BLaER1 treated with 17β-estradiol and CSF1 and Interleukin-3, amounts not matched to agents 10 nM and 100 nM (cell line): ENCODE measurements at regions not wholly inside any gene's neighbourhood (a gene's known extent, or its start where the extent isn't known, plus 50 kb on each side); places are given as distances from the start of the nearest gene placed in this dataset.
"Not testable (repeated sequence)": the region's sequence is repeated elsewhere in the genome, so short reads cannot be mapped to it uniquely, and the experiment has no call there.

ENCODE experiments used
- H3K27ac ChIP-seq, 11 experiments: shearing (Covaris generic); formaldehyde crosslinking; 2 replicates each; pipeline ENCODE4 v1.8.1; 2022
- H3K27me3 ChIP-seq, 11 experiments: shearing (Covaris generic); formaldehyde crosslinking; 2 replicates each; pipeline ENCODE4 v1.8.1; 2022
- H3K36me3 ChIP-seq, 11 experiments: shearing (Covaris generic); formaldehyde crosslinking; 2 replicates each; pipeline ENCODE4 v1.8.1; 2022
- H3K4me1 ChIP-seq, 10 experiments: shearing (Covaris generic); formaldehyde crosslinking; 2 replicates each; pipeline ENCODE4 v1.8.1; 2022
- H3K4me2 ChIP-seq, 11 experiments: shearing (Covaris generic); formaldehyde crosslinking; 2 replicates each; pipeline ENCODE4 v1.8.1; 2022
- H3K4me3 ChIP-seq, 10 experiments: shearing (Covaris generic); formaldehyde crosslinking; 2 replicates each; pipeline ENCODE4 v1.8.1; 2022
- H3K9ac ChIP-seq, 11 experiments: shearing (Covaris generic); formaldehyde crosslinking; 2 replicates each; pipeline ENCODE4 v1.8.1; 2022
- H3K9me3 ChIP-seq, 11 experiments: shearing (Covaris generic); formaldehyde crosslinking; replicated peaks in 1 of 11; 2 replicates each; pipeline ENCODE4 v1.8.1; 2022
- H4K20me1 ChIP-seq, 11 experiments: shearing (Covaris generic); formaldehyde crosslinking; 2 replicates each; pipeline ENCODE4 v1.8.1; 2022
- Cebpa-rat ChIP-seq, 11 experiments: shearing (Covaris generic); IDR thresholded peaks; 2 replicates each; pipeline ENCODE4 v1.8.1; 2022

DNA sequence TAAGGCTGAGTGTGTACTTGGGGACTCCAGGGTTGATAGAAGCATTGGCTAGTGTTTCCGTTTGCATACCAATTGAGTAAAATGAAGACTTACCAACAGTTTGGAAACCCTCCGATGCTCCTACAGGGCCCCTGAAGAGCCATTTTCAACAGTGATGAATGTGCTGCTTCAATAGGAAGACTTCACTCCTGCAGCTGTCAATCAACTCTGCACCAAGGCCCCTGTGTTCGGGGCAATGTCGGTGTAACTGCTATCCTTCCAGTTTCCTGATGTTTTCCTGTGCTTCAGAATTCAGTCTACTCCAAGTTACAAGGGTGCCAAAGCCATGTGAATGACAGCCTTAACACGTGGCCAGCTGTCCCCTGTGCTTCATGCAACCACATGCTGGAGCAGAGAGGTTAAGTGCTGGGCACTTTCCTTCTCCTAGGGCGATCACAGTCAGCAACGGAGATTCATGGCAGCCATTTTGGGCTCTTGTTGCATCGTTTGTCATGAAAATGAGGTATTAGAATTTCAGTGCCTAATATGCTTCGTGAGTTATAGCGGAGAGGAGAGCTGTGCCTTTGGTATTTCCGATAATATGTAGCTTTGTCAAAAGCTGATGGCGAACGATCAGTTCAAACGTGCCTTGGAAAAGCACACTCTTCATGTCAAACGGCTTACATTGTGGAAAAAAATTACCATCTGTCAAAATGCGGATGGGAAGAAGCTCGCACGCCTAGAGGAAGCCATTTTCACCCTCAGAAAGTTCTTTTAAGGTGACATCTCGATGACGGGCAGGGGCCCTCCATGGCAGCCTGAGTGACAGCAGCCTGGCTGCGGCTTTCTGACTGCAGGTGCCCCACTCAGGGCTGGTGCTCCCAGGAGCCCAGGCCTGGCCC is 287.8 kb downstream of the ACTR3B start:
- Histone ChIP-seq H3K36me3 (no peaks in the 10 kb centered on the region), H3K4me3 (no peak overlapping the region), H4K20me1 (no peaks in the 10 kb centered on the region), H3K27me3 (no peaks in the 10 kb centered on the region), H3K9me3 (no peaks in the 10 kb centered on the region), H3K4me2 (no peak overlapping the region), H3K4me1 (peaks cover 0 to 13% (median 10%) of the 10 kb centered on the region in 10 experiments; a peak in 16 of 20 replicates), H3K27ac (no peak overlapping the region), H3K9ac (no peak overlapping the region)
- no peak for TF ChIP-seq Cebpa-rat (IDR thresholded peaks at IDR 0.05)

DNA sequence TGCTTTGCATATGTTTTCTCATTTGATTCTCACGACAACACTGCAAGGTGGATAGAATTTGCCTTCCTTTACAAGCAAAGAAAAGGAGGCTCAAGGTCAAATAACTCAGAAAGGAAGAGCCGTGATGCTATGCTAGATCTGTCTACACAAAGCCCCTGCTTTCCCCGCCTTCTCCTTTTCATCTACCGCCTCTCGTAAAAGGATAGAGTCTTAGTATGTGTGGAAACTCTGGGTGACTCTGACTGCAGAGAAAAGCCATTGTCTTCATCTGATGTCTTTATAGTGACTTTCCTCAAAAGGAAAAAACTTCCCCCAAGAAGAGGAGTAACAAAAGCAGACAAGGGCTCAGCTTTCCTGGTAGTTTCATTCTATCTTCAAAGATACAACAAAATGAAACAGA is 292.7 kb downstream of the ACTR3B start:
- Histone ChIP-seq H3K4me3 (no peak overlapping the region), H3K9me3 (no peaks in the 10 kb centered on the region), H3K27ac (no peak overlapping the region), H3K36me3 (no peaks in the 10 kb centered on the region), H3K27me3 (no peaks in the 10 kb centered on the region), H4K20me1 (no peaks in the 10 kb centered on the region), H3K4me2 (no peak overlapping the region), H3K9ac (no peak overlapping the region), H3K4me1 (peaks cover 0 to 13% (median 10%) of the 10 kb centered on the region in 10 experiments; a peak in 16 of 20 replicates)
- TF ChIP-seq Cebpa-rat (IDR thresholded peaks at IDR 0.05) = no peak

DNA sequence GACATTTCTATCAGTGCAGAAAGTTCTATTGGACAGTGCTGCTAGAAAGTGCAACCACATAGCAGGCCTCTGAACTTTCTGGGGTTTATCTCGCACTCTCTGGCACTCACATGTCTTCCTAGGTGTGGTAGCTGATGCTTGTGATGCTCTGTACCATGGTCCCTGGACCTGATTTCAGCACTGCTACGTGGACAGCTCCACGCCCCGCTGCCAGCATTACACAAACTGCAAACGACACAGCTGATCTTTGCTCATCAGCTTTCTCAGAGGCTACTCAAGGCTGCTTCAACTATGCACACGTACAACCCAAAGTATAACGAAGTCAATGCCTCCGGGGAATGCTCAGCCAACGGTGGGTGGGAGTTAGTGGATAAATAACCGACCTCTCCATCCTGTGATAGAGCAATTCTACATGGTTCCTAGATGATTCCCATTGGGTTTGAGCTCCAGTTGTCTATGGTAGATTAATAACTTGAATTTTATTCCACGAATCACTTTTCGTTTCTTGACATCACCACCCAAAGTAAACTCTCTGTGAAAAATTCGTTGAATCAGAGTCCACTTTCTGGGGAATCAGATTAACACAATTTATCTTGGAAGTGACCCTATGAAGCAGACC is 302.5 kb downstream of the ACTR3B start:
- H3K27ac ChIP-seq = no peak overlapping the region
- no peaks in the 10 kb centered on the region for H3K9me3 ChIP-seq
- H3K36me3 ChIP-seq = no peaks in the 10 kb centered on the region
- no peak overlapping the region for H3K4me3 ChIP-seq
- no peak overlapping the region for H3K9ac ChIP-seq
- H4K20me1 ChIP-seq = no peaks in the 10 kb centered on the region
- no peak for TF ChIP-seq Cebpa-rat (IDR thresholded peaks at IDR 0.05)
- H3K4me2 ChIP-seq = no peak overlapping the region
- no peaks in the 10 kb centered on the region for H3K4me1 ChIP-seq
- H3K27me3 ChIP-seq = no peaks in the 10 kb centered on the region

DNA sequence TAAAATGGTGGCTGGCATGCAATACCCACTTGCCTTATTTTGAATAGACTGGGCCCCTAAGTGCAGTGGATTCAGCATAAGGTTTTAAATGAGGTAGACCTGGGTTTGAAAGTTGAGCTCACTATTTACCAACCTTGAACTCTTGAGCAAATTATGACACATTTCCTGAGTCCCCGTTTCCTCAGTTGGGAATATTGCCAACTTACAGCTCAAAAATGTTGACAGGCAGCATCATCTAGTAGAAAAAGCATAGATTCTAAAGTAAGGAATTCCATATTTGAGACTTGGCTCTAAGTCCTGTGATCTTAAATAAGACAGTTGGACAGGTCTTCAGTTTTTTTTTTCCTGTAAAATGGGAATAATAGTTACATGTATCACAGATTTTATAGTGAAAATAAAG is 305.5 kb downstream of the ACTR3B start:
- no peaks in the 10 kb centered on the region for H3K36me3 ChIP-seq
- no peaks in the 10 kb centered on the region for H3K9me3 ChIP-seq
- no peaks in the 10 kb centered on the region for H3K4me1 ChIP-seq
- H3K4me2 ChIP-seq = no peak overlapping the region
- no peaks in the 10 kb centered on the region for H4K20me1 ChIP-seq
- H3K4me3 ChIP-seq = no peak overlapping the region
- no peaks in the 10 kb centered on the region for H3K27me3 ChIP-seq
- no peak overlapping the region for H3K9ac ChIP-seq
- no peak overlapping the region for H3K27ac ChIP-seq
- TF ChIP-seq Cebpa-rat (IDR thresholded peaks at IDR 0.05) = no peak

DNA sequence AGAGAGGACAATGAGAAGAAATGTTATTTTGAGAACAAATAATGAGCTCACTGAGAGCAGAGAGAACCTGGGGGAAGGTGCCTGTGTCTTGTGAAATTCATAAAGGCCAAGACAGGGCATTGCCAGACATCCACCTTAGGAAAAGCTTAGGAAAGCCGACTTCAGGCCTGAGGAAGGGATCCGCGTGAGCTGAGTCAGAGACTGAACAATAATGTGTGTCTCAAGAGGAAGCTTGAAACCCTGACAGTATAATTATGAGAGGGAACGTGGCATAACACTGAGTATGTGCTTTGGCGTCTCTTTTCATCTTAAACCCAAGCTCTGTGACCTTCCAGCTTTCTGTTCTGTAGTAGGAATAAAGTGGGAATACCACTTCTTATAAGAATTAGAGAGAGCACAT is 307.2 kb downstream of the ACTR3B start:
- H3K36me3 ChIP-seq = no peaks in the 10 kb centered on the region
- H4K20me1 ChIP-seq = no peaks in the 10 kb centered on the region

DNA sequence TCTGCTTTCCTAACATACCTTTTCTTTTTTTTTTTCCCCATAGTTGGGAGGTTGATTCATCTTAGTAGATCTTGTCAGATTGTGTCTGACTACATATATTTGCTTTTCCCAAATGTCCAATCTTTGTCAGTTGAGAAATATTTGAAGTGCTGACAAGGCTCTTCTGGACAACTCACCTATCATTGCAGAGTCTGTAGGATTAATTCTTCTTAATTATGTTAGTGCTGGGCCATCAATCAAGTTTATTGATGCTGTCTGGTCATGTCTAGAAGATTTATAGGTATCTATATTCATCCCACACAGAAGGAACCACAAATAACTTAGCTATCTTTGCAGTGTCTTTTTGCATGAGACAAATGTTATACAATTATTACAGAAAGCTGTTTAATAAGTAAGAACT is 310.6 kb downstream of the ACTR3B start:
- H3K4me2 ChIP-seq = no peak overlapping the region
- no peak overlapping the region for H3K27ac ChIP-seq
- H3K4me1 ChIP-seq = no peaks in the 10 kb centered on the region
- H4K20me1 ChIP-seq = no peaks in the 10 kb centered on the region
- H3K36me3 ChIP-seq = no peaks in the 10 kb centered on the region
- TF ChIP-seq Cebpa-rat (IDR thresholded peaks at IDR 0.05) = no peak
- no peak overlapping the region for H3K9ac ChIP-seq
- H3K4me3 ChIP-seq = no peak overlapping the region
- no peaks in the 10 kb centered on the region for H3K27me3 ChIP-seq
- no peaks in the 10 kb centered on the region for H3K9me3 ChIP-seq

More for the DNA sequence above, 307.2 kb downstream of the ACTR3B start:
- Histone ChIP-seq H3K4me3 (no peak overlapping the region), H3K27ac (no peak overlapping the region), H3K4me2 (no peak overlapping the region), H3K27me3 (no peaks in the 10 kb centered on the region), H3K9me3 (no peaks in the 10 kb centered on the region), H3K9ac (no peak overlapping the region), H3K4me1 (no peaks in the 10 kb centered on the region)
- no peak for TF ChIP-seq Cebpa-rat (IDR thresholded peaks at IDR 0.05)

DNA sequence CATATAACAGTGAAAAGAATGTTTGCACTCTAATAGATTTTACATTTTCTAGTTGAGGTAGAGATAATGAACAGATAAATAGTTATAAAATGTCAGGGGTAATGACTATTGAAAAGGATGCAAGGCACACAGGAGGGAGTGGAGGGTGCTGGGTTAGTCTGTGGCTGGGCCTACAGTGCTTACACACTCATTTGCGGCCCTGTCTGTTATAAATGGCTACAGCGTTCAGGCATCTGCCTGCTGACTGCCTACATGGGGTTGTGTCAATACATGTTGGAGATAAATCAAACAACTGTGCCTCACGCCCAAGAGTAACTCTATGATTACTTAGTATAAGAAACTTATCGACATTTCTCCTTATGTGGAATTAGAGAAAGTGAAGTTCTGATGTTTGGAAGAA is 313.3 kb downstream of the ACTR3B start:
- Histone ChIP-seq H3K27me3 (no peaks in the 10 kb centered on the region), H3K36me3 (no peaks in the 10 kb centered on the region), H3K9me3 (no peaks in the 10 kb centered on the region), H3K9ac (no peak overlapping the region), H3K27ac (no peak overlapping the region), H3K4me1 (peaks cover 0 to 8% (median 0%) of the 10 kb centered on the region in 10 experiments; a peak in 2 of 20 replicates), H4K20me1 (no peaks in the 10 kb centered on the region), H3K4me2 (no peak overlapping the region), H3K4me3 (no peak overlapping the region)
- no peak for TF ChIP-seq Cebpa-rat (IDR thresholded peaks at IDR 0.05)

DNA sequence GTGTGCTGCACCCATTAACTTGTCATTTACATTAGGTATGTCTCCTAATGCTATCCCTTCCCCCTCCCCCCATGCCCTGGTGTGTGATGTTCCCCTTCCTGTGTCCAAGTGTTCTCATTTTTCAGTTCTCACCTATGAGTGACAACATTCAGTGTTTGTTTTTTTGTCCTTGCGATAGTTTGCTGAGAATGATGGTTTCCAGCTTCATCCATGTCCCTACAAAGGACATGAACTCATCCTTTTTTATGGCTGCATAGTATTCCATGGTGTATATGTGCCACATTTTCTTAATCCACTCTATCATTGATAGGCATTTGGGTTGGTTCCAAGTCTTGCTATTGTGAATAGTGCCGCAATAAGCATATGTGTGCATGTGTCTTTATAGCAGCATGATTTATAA is 316.7 kb downstream of the ACTR3B start:
- not testable (repeated sequence) for H3K4me3 ChIP-seq, H3K9ac ChIP-seq, H4K20me1 ChIP-seq, H3K36me3 ChIP-seq, H3K27me3 ChIP-seq, H3K27ac ChIP-seq, H3K4me2 ChIP-seq, H3K4me1 ChIP-seq, H3K9me3 ChIP-seq

DNA sequence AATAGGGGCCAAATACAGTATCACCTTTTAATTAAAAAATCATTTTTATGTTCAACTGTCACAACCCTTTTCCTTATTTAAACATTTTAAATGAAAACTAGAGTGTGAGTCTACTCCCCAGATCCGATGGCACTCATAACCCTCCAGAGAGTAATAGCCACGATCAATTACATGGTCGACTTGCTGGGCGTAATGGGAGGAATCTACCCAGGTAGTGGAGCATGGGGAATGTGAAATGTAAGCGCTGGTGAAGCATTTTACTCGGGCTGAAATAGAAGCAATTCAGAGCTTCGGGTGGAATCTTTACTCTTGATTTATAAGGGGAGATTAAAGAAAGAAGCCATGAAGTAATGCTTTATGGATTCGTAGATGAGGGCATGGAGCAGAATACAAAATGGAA is 321.9 kb downstream of the ACTR3B start:
- Histone ChIP-seq H3K9ac (no peak overlapping the region), H3K9me3 (peaks cover 0 to 6% (median 0%) of the 10 kb centered on the region in 11 experiments; a peak in 1 of 22 replicates), H3K4me3 (no peak overlapping the region), H3K4me1 (peaks cover 12 to 18% (median 15%) of the 10 kb centered on the region in 10 experiments; a peak in 18 of 20 replicates), H3K27me3 (no peaks in the 10 kb centered on the region), H4K20me1 (peaks cover 0 to 3% (median 0%) of the 10 kb centered on the region in 11 experiments; a peak in 1 of 22 replicates), H3K27ac (no peak overlapping the region), H3K36me3 (no peaks in the 10 kb centered on the region), H3K4me2 (no peak overlapping the region)
- TF ChIP-seq Cebpa-rat (IDR thresholded peaks at IDR 0.05) = no peak
